ENCODE measurements at regions not wholly inside any gene's neighbourhood (a gene's known extent, or its start where the extent isn't known, plus 50 kb on each side); places are given as distances from the start of the nearest gene placed in this dataset.

GRCh38 chr6:140909625-140910024 lies 1223.1 kb upstream of the GJE1 start:
- no TSS peak for BruUV-seq (replicated peaks)
- Histone ChIP-seq H2AFZ (no peak overlapping the region), H3F3A (ENCODE audit: insufficient read depth, low read depth) (no peaks in the 10 kb centered on the region), H3K27me3 (ENCODE audit: insufficient read depth, low read depth) (no peaks in the 10 kb centered on the region), H3K4me1 (replicated peaks; ENCODE audit: insufficient read depth) (no peaks in the 10 kb centered on the region), H3K4me2 (no peak overlapping the region), H4K20me1 (ENCODE audit: insufficient read depth) (no peaks in the 10 kb centered on the region), H3K4me3 (no peak overlapping the region), H3K9me3 (ENCODE audit: insufficient read depth, low read depth) (no peaks in the 10 kb centered on the region), H3K79me2 (ENCODE audit: low read depth) (no peaks in the 10 kb centered on the region), H3K9me2 (ENCODE audit: insufficient read depth) (0 out of 2 replicates have a peak, but pooled peaks cover 6% of the 10 kb centered on the region), H3K27ac (no peak overlapping the region), H3K36me3 (ENCODE audit: low read depth) (no peaks in the 10 kb centered on the region)
- ChIA-PET CTCF (no interaction called here), POLR2A (ENCODE audit: unreplicated experiment) (no interaction called here)
- TF ChIP-seq EZH2 (IDR thresholded peaks at IDR 0.05; ENCODE audit: low read depth) (no peak), CTCF (conservative IDR thresholded peaks at IDR 0.05) (no peak)
- intact Hi-C loops (cut with micrococcal nuclease; ENCODE audit: unreplicated experiment) = no loop called here
- DNase-seq = no peak

GRCh38 chr6:140909156-140909555 lies 1223.6 kb upstream of the GJE1 start:
- Histone ChIP-seq H3K4me3 (no peak overlapping the region), H3K4me2 (no peak overlapping the region), H3K36me3 (ENCODE audit: low read depth) (no peaks in the 10 kb centered on the region), H2AFZ (no peak overlapping the region), H3K27me3 (ENCODE audit: insufficient read depth, low read depth) (no peaks in the 10 kb centered on the region), H3K27ac (no peak overlapping the region), H4K20me1 (ENCODE audit: insufficient read depth) (no peaks in the 10 kb centered on the region), H3K79me2 (ENCODE audit: low read depth) (no peaks in the 10 kb centered on the region), H3F3A (ENCODE audit: insufficient read depth, low read depth) (no peaks in the 10 kb centered on the region), H3K9me2 (ENCODE audit: insufficient read depth) (0 out of 2 replicates have a peak, but pooled peaks cover 6% of the 10 kb centered on the region), H3K9me3 (ENCODE audit: insufficient read depth, low read depth) (no peaks in the 10 kb centered on the region), H3K4me1 (replicated peaks; ENCODE audit: insufficient read depth) (no peaks in the 10 kb centered on the region)
- no peak for DNase-seq
- intact Hi-C loops (cut with micrococcal nuclease; ENCODE audit: unreplicated experiment) = no loop called here
- TF ChIP-seq CTCF (conservative IDR thresholded peaks at IDR 0.05) (no peak), EZH2 (IDR thresholded peaks at IDR 0.05; ENCODE audit: low read depth) (no peak)
- BruUV-seq (replicated peaks) = no TSS peak
- POLR2A ChIA-PET (ENCODE audit: unreplicated experiment) = no interaction called here
- CTCF ChIA-PET = no interaction called here

- H3K9me2 ChIP-seq (ENCODE audit: insufficient read depth) = 0 out of 2 replicates have a peak, but pooled peaks cover 1% of the 10 kb centered on the region
- no peaks in the 10 kb centered on the region for H3F3A ChIP-seq (ENCODE audit: insufficient read depth, low read depth)
- H3K4me3 ChIP-seq = no peak overlapping the region
- no peaks in the 10 kb centered on the region for H3K79me2 ChIP-seq (ENCODE audit: low read depth)
- TF ChIP-seq EZH2 (IDR thresholded peaks at IDR 0.05; ENCODE audit: low read depth) (no peak), CTCF (conservative IDR thresholded peaks at IDR 0.05) (no peak)
- no TSS peak for BruUV-seq (replicated peaks)
- no peaks in the 10 kb centered on the region for H3K9me3 ChIP-seq (ENCODE audit: insufficient read depth, low read depth)
- no peaks in the 10 kb centered on the region for H4K20me1 ChIP-seq (ENCODE audit: insufficient read depth)
- no peak overlapping the region for H3K4me2 ChIP-seq
- H3K27me3 ChIP-seq (ENCODE audit: insufficient read depth, low read depth) = no peaks in the 10 kb centered on the region
- no peaks in the 10 kb centered on the region for H3K36me3 ChIP-seq (ENCODE audit: low read depth)
- H2AFZ ChIP-seq = no peak overlapping the region
- intact Hi-C loops (cut with micrococcal nuclease; ENCODE audit: unreplicated experiment) = no loop called here
- H3K4me1 ChIP-seq (replicated peaks; ENCODE audit: insufficient read depth) = no peaks in the 10 kb centered on the region
- POLR2A ChIA-PET (ENCODE audit: unreplicated experiment) = no interaction called here
- no peak for DNase-seq
- CTCF ChIA-PET = no interaction called here
- H3K27ac ChIP-seq = no peak overlapping the region
Measured at GRCh38 chr6:140908505-140908904, 1224.2 kb upstream of the GJE1 start.

Data from PC-9 (cell line).